GM19438 (cell line): ENCODE measurements at regions not wholly inside any gene's neighbourhood (a gene's known extent, or its start where the extent isn't known, plus 50 kb on each side); places are given as distances from the start of the nearest gene placed in this dataset.

ENCODE experiments used
- ATAC-seq: cut with Tn5 transposase; IDR thresholded peaks from one replicate; pipeline ENCODE4 v1.9.1; 2021; ENCODE audit warnings: low read depth; ENCODE audit not compliant: unreplicated experiment

DNA sequence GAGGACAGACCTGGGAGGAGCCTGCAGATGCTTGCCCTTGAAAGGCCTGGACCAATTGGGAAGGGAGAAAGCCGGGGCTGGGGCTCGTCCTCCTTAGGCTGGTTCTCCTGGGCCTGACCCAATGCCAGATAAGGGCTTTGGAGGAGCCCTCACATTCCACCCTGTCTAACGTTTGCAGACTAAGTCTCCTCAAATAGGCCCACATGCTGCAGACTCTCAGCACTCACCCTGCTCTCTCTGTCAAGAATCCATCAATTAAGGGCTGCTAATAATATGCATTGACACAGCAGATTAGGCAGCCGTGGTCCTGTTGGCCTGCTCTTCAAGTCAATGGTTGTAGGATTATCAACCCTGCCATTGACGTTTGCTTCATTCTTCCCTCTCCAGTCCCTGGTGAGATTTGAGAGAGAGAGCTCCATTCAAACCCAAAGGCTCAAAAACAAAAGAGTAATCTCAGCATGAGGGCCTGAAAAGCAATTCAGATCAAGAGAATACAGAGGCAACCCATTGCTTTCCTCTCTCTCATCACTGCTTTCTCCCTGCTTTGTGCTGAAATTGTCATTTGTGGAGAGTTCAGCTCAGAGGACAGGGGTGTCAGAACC is 167.6 kb downstream of the INSIG2 start:
- no peak for ATAC-seq

GRCh38 chr2:118255301-118255700 is 167.0 kb downstream of the INSIG2 start:
- no peak for ATAC-seq

GRCh38 chr2:118254116-118254515 is 165.8 kb downstream of the INSIG2 start:
- ATAC-seq: no peak

DNA sequence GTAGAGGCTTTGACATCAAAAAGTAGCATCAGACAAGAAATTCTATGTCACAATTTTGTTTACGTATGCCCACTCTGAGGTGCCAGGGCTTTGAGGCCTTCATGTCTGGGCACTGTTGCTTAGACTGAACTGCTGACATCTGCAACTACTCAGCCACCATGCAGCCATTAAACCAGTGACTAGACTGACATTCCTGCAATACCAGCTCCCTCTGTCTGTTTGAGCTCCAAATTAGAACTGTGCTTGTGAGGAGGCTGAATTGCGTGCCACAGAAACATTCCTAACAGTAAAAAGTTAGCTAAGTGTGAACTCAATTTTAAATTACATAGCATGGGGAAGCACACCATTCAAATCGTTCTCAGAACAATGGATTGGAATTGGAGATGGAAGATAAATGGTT is 163.2 kb downstream of the INSIG2 start:
- ATAC-seq: no peak

- no peak for ATAC-seq
Observed at GRCh38 chr2:118250463-118250862, 162.2 kb downstream of the INSIG2 start.

GRCh38 chr2:118250001-118250400 is 161.7 kb downstream of the INSIG2 start:
- ATAC-seq: no peak

GRCh38 chr2:118249531-118249930 is 161.3 kb downstream of the INSIG2 start:
- ATAC-seq: peak; percentile 64

DNA sequence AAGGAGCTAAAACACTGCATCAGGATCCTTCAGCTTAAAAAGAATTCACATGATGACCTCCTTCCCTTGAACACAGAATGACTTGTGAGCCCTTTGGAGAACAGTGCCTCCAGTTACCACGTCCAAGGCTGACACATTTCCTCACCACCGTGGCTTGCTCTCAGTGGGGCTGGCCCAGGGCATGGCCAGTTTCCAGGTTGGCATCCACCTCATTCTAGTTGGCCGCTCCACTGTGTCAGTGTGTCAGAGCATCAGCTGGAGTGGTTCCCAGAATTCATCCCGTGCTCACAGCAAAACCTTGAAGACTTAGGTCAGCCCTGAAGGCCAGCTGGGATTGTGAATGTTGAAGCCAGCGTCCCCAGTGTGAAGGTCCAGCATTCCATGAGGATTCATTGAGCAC is 158.5 kb downstream of the INSIG2 start:
- no peak for ATAC-seq

DNA sequence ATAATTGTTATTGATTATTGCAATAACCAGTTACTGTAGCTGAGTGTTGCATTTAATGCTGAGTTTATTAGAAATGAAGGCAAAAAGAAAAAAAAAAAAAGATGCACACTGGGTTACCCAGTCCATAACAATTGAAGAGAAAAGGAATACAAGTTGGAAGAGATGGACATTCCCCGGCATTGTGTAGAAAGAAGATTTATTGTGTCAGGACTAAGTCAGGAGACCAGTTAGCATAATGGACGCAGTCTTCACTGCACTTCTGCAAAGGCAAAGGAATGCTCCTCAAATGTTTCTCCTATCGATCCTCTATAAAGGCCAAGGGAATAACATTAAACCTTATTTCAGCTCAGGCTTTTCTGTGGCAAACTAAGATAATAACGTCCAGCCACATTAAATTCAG is 157.8 kb downstream of the INSIG2 start:
- no peak for ATAC-seq

- no peak for ATAC-seq
Observed at GRCh38 chr2:118244686-118245085, 156.4 kb downstream of the INSIG2 start.

GRCh38 chr2:118243031-118243430 is 154.8 kb downstream of the INSIG2 start:
- ATAC-seq: no peak

GRCh38 chr2:118242216-118242615 is 153.9 kb downstream of the INSIG2 start:
- no peak for ATAC-seq

GRCh38 chr2:118241128-118241527 is 152.9 kb downstream of the INSIG2 start:
- no peak for ATAC-seq

DNA sequence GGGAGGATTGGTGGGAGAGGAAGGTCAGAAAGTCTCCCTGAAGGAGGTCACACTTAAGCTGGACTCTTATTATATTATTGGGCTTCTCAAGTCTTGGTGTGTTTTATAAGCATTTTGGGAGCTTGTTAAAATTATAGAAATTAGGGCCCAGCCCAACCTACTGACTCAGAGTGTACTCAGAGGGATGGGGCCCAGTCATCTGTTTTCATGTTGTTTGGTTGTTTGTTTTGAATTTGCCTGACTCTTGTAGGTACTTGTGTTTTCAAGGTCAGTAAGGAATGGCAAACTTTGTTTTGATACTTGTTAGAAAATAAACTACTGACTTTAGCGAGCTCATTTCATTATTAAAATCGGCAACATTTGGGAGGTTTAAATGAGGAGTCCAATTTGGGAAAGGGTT is 152.0 kb downstream of the INSIG2 start:
- no peak for ATAC-seq

- no peak for ATAC-seq
Observed at GRCh38 chr2:118239284-118239683, 151.0 kb downstream of the INSIG2 start.

DNA sequence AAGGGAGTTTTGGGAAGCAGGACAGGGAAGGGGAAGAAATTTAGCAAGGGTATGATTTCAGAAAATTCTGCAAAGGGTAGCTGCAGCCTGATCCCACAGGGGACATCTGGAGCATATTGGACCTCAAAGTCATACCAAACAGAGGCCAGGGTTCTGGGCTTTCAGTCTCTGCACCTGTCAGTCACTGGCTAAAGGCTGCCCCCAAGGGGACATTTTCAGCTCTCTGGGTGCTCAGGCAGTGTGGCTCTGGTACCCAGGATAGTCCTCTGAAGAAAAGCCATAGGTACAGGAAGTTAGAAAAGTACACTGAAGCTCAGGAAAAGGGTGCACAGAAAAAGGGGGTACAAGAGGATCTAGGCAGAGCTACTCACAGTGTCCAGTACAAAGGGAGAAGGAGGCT is 149.2 kb downstream of the INSIG2 start:
- ATAC-seq: no peak

DNA sequence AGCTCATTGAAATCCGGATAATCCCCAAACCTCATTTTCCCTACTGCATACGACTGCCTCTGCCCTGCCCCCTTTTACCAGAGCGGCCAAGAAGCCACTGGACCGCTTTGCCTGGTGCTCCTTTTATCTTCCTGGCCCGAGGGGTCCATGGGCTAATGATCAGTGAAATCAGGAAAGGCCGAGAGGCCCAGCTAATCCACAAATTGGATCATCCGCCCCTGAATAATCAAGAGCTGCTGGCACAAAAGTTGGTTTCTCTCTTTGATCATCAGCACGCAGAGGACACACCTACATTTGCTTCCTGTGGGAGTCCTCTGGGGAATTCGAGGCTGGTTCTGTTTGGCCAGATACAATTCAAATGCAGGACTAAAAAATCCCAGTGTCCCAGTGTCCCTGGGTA is 144.5 kb downstream of the INSIG2 start:
- no peak for ATAC-seq

DNA sequence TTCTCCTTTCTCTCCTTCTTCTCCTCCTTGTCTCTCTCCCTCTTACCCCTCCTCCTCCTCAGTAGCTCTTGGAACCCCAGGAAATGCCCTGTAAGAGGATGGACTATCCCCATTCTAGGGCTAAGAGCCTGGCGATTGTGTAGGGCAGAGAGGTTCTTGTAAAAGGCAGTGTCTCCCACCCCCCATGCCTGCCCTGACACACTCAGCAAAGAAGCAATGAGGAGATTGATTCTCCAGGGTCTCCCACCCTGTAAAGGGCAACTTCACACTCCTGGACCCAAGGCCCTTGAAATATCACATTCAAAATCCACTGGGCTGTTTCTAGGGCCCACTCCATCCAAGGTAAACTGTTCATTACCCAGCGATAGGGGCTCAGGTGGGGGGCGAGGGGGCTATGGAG is 144.1 kb downstream of the INSIG2 start:
- no peak for ATAC-seq

DNA sequence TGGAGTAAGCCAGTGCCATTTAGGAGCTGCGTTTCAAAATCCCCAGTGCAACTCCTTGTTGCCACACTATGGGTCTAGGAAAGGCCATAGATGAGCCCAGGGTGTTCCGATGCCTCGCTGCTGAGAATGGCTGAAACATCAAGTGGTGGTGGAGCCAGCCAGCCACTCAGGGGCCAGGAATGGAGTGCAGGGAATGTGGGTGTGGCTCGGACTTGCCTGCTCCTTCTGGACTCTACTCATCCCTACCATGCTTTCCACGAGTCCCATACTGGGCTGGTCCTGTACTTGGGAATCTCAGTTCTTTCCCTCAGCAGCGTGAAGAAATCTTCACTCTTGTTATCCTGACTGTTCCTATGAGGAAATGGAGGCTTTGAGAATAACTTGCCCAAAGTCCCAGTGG is 143.5 kb downstream of the INSIG2 start:
- no peak for ATAC-seq

- ATAC-seq: no peak
Observed at GRCh38 chr2:118227698-118228508, 139.6 kb downstream of the INSIG2 start.

- no peak for ATAC-seq
Observed at GRCh38 chr2:118225666-118226065, 137.4 kb downstream of the INSIG2 start.

DNA sequence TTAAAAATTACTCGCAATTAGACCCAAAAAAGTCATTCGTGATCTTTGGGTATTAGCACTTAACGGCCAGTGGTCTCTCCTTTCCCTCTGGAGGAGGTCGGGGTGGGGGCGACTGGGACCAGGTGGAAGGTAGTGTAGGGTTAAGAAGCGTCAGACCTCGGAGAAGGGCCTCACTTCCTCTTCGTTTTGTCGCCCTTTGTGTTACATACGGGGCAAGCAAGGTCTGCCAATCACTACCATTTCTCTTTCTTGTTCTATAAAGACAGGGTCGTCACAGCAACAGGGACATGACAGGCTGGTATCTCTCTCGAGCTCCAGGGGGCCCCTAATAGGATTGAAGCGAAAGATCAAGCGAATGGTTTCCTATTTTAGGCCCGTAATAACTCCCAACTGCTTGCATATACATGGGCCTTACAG is 136.6 kb downstream of the INSIG2 start:
- no peak for ATAC-seq
